ENCODE measurements at regions not wholly inside any gene's neighbourhood (a gene's known extent, or its start where the extent isn't known, plus 50 kb on each side); places are given as distances from the start of the nearest gene placed in this dataset.

DNA sequence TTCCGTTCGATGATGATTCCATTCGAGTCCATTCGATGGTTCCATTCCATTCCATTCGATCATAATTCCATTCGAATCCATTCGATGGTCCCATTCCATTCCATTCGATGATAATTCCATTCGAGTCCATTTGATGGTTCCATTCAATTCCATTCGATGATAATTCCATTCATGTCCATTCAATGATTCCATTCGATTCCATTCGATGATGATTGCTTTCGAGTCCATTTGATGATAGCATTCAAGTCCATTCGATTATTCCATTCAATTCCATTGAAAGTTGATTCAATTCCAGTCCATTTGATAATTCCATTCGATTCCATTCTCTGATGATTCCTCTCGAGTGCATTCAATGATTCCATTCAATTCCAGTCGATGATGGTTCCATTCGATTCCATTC is 3895.3 kb downstream of the SRGAP2C start:
- no peak for DNase-seq
- TF ChIP-seq, protein P1, sequence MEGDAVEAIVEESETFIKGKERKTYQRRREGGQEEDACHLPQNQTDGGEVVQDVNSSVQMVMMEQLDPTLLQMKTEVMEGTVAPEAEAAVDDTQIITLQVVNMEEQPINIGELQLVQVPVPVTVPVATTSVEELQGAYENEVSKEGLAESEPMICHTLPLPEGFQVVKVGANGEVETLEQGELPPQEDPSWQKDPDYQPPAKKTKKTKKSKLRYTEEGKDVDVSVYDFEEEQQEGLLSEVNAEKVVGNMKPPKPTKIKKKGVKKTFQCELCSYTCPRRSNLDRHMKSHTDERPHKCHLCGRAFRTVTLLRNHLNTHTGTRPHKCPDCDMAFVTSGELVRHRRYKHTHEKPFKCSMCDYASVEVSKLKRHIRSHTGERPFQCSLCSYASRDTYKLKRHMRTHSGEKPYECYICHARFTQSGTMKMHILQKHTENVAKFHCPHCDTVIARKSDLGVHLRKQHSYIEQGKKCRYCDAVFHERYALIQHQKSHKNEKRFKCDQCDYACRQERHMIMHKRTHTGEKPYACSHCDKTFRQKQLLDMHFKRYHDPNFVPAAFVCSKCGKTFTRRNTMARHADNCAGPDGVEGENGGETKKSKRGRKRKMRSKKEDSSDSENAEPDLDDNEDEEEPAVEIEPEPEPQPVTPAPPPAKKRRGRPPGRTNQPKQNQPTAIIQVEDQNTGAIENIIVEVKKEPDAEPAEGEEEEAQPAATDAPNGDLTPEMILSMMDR (IDR thresholded peaks at IDR 0.05), result no peak
- Mint-ChIP-seq H3K36me3 (ENCODE audit: low read depth) (peaks cover 51% of the 10 kb centered on the region), H3K27ac (no peak overlapping the region), H3K27me3 (ENCODE audit: insufficient read depth) (no peaks in the 10 kb centered on the region), H3K4me3 (no peak overlapping the region), H3K9me3 (peaks cover 75% of the 10 kb centered on the region), H3K4me1 (ENCODE audit: low read depth) (no peaks in the 10 kb centered on the region)

- Mint-ChIP-seq H3K27ac (no peak overlapping the region), H3K27me3 (ENCODE audit: insufficient read depth) (no peaks in the 10 kb centered on the region), H3K4me1 (ENCODE audit: low read depth) (no peaks in the 10 kb centered on the region), H3K4me3 (no peak overlapping the region), H3K9me3 (peaks cover 50% of the 10 kb centered on the region), H3K36me3 (ENCODE audit: low read depth) (peaks cover 38% of the 10 kb centered on the region)
- TF ChIP-seq, protein P1 (IDR thresholded peaks at IDR 0.05), result no peak
- DNase-seq, result no peak
Observed at GRCh38 chr1:125085720-125086591, 3901.2 kb downstream of the SRGAP2C start.

DNA sequence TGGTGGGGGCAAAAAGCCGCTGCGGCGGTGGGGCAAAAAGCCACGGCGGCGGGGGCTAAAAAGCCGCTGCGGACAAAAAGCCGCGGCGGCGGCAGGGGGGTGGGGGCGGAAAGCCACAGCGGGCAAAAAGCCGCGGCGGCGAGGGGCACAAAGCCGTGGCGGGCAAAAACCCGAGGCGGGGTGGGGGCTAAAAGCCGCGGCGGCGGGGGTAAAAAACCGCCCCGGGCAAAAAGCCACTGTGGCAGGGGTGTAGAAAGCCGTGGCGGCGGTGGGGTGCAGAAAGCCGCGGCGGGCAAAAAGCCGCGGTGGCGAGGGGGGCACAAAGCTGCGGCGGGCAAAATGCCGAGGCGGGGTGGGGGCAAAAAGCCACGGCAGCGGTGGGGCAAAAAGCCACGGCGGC is 3901.8 kb downstream of the SRGAP2C start:
- Mint-ChIP-seq H3K4me3 (no peak overlapping the region), H3K9me3 (peaks cover 43% of the 10 kb centered on the region), H3K4me1 (ENCODE audit: low read depth) (no peaks in the 10 kb centered on the region), H3K27ac (no peak overlapping the region), H3K27me3 (ENCODE audit: insufficient read depth) (no peaks in the 10 kb centered on the region), H3K36me3 (ENCODE audit: low read depth) (peaks cover 34% of the 10 kb centered on the region)
- DNase-seq, result no peak
- TF ChIP-seq, protein P1 (IDR thresholded peaks at IDR 0.05), result no peak

- Mint-ChIP-seq H3K36me3 (ENCODE audit: low read depth) (peaks cover 30% of the 10 kb centered on the region), H3K9me3 (peaks cover 37% of the 10 kb centered on the region), H3K27ac (no peak overlapping the region), H3K27me3 (ENCODE audit: insufficient read depth) (peaks cover 2% of the 10 kb centered on the region), H3K4me3 (no peak overlapping the region), H3K4me1 (ENCODE audit: low read depth) (no peaks in the 10 kb centered on the region)
- TF ChIP-seq, protein P1 (IDR thresholded peaks at IDR 0.05), result no peak
- DNase-seq, result no peak
Observed at GRCh38 chr1:125087247-125087646, 3902.5 kb downstream of the SRGAP2C start.

- no peak overlapping the region for H3K4me3 Mint-ChIP-seq
- H3K27me3 Mint-ChIP-seq (ENCODE audit: insufficient read depth), result peaks cover 2% of the 10 kb centered on the region
- no peak for DNase-seq
- peaks cover 32% of the 10 kb centered on the region for H3K9me3 Mint-ChIP-seq
- no peaks in the 10 kb centered on the region for H3K4me1 Mint-ChIP-seq (ENCODE audit: low read depth)
- TF ChIP-seq, protein P1 (IDR thresholded peaks at IDR 0.05), result no peak
- H3K27ac Mint-ChIP-seq, result no peak overlapping the region
- H3K36me3 Mint-ChIP-seq (ENCODE audit: low read depth), result peaks cover 26% of the 10 kb centered on the region
Observed at GRCh38 chr1:125087691-125088090, 3902.9 kb downstream of the SRGAP2C start.

Data from HFFc6 (cell line).